ENCODE measurements at regions not wholly inside any gene's neighbourhood (a gene's known extent, or its start where the extent isn't known, plus 50 kb on each side); places are given as distances from the start of the nearest gene placed in this dataset.

DNA sequence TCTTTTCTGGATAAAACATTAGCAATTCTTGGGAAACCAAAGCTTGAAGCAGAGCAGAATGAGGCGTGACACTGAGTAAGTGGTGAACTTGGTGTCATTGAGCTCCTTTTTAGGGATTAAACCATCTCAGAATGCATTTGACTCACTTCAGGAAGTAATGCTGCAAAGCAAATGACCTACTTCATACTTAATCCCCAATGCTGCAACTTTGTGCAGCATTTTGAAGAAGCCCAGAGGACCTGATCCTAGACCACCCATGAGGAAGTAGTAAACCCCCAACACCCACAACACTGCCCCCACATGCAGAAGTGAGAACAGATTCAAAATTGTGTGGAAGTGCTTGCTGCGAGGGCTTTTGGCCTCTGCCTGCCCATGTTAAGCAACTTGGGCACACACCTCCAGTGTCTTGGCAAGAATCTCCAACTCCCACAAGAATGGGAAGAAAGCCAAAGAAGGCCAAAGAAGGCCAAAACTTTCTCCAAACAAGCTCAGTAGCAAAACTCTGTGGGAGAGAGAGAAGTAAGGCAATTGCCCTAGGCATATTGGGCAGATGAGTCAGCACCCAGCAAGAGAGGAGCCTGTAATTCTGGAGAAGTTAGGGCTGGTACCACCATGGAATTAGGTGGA, 69.2 kb upstream of the ETV6 start:
- Histone ChIP-seq H3K36me3 (ENCODE audit: control insufficient read depth, insufficient read depth, low read length) (no peaks in the 10 kb centered on the region), H4K20me1 (ENCODE audit: insufficient read depth, low read length) (no peaks in the 10 kb centered on the region), H2AFZ (replicated peaks; ENCODE audit: low read length, poor library complexity) (no peak overlapping the region), H2BK15ac (ENCODE audit: low read depth, low read length) (no peak overlapping the region), H3K18ac (ENCODE audit: low read depth, low read length) (no peak overlapping the region), H3K27ac (ENCODE audit: insufficient read depth, low read length) (no peak overlapping the region), H4K5ac (ENCODE audit: low read depth, low read length) (no peak overlapping the region), H2AK9ac (replicated peaks; ENCODE audit: low read depth, low read length, poor library complexity) (no peak overlapping the region), H3K4me1 (ENCODE audit: control insufficient read depth, insufficient read depth, low read length) (peaks cover 9% of the 10 kb centered on the region), H3K56ac (ENCODE audit: extremely low read depth, insufficient read depth, low read length) (no peak overlapping the region), H3K79me1 (ENCODE audit: low read depth in 1 of 2, low read length in 2 of 2) (no peaks in the 10 kb centered on the region), H3K4me3 (ENCODE audit: insufficient read depth, low read depth, low read length) (no peak overlapping the region), H2BK120ac (ENCODE audit: low read depth, low read length) (no peak overlapping the region), H3K27me3 (ENCODE audit: control insufficient read depth, insufficient read depth, low read length) (peaks cover 7% of the 10 kb centered on the region), H3K4me2 (ENCODE audit: low read depth, low read length) (0 out of 2 replicates have a peak overlapping the region, but pooled peaks have one; percentile 10), H2BK20ac (ENCODE audit: low read depth, low read length) (no peak overlapping the region), H4K91ac (ENCODE audit: insufficient read depth, low read depth, low read length) (no peak overlapping the region), H3K9ac (ENCODE audit: low read depth, low read length) (no peak overlapping the region), H4K8ac (ENCODE audit: low read depth in 2 of 2, low read length in 2 of 2) (no peak overlapping the region), H3K14ac (replicated peaks; ENCODE audit: low read depth, low read length) (no peak overlapping the region), H2AK5ac (ENCODE audit: low read depth, low read length) (no peak overlapping the region), H3K9me3 (ENCODE audit: control insufficient read depth, insufficient read depth, low read length) (no peaks in the 10 kb centered on the region), H3K9me1 (ENCODE audit: insufficient read depth, low read length) (no peaks in the 10 kb centered on the region), H3K23ac (ENCODE audit: low read depth, low read length) (no peak overlapping the region), H3K4ac (ENCODE audit: low read depth, low read length) (no peak overlapping the region; the same call in 1 of the 2 replicates), H2BK5ac (ENCODE audit: low read depth, low read length, poor library complexity, severe bottlenecking) (no peak overlapping the region)
- intact Hi-C loops (cut with micrococcal nuclease) (loop anchor here (2.0 to 5.0 kb wide), 4 partner anchors 42 to 752 kb away; no protein-coding TSS in a partner anchor), in situ Hi-C loops (cut with MboI; ENCODE audit: low sequenced_read_pairs) (loop anchor here (5.0 to 10.0 kb wide), 2 partner anchors 452 to 745 kb away; no protein-coding TSS in a partner anchor), dilution Hi-C loops (cut with HindIII; ENCODE audit: low sequenced_read_pairs, unreplicated experiment) (no loop called here)
- ATAC-seq (ENCODE audit: low read depth) (peak; percentile 81), DNase-seq (peak; percentile 82)
- no peak for TF ChIP-seq FOS (IDR thresholded peaks at IDR 0.05; ENCODE audit: low read depth, low read length)
- TF ChIP-seq BHLHE40 (IDR thresholded peaks at IDR 0.05; ENCODE audit: low read depth, low read length), result no peak
- no peak for TF ChIP-seq MAZ (IDR thresholded peaks at IDR 0.05; ENCODE audit: borderline replicate concordance, low read depth, low read length)
- TF ChIP-seq, protein P1, sequence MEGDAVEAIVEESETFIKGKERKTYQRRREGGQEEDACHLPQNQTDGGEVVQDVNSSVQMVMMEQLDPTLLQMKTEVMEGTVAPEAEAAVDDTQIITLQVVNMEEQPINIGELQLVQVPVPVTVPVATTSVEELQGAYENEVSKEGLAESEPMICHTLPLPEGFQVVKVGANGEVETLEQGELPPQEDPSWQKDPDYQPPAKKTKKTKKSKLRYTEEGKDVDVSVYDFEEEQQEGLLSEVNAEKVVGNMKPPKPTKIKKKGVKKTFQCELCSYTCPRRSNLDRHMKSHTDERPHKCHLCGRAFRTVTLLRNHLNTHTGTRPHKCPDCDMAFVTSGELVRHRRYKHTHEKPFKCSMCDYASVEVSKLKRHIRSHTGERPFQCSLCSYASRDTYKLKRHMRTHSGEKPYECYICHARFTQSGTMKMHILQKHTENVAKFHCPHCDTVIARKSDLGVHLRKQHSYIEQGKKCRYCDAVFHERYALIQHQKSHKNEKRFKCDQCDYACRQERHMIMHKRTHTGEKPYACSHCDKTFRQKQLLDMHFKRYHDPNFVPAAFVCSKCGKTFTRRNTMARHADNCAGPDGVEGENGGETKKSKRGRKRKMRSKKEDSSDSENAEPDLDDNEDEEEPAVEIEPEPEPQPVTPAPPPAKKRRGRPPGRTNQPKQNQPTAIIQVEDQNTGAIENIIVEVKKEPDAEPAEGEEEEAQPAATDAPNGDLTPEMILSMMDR (conservative IDR thresholded peaks at IDR 0.05; ENCODE audit: low read depth, low read length), result no peak
- no peak for TF ChIP-seq RAD21 (IDR thresholded peaks at IDR 0.05; ENCODE audit: low read length)
- TF ChIP-seq MAFK (IDR thresholded peaks at IDR 0.05; ENCODE audit: low read depth, low read length), result no peak
- peak; percentile 32; the same call in 1 of the 2 replicates for TF ChIP-seq NFE2L2 (IDR thresholded peaks at IDR 0.05; ENCODE audit: low read depth, low read length)
- TF ChIP-seq CEBPB (IDR thresholded peaks at IDR 0.05; ENCODE audit: low read depth, low read length), result peak; percentile 73
- TF ChIP-seq CHD1 (IDR thresholded peaks at IDR 0.05; ENCODE audit: low read depth, low read length), result no peak
- TF ChIP-seq, protein P2, sequence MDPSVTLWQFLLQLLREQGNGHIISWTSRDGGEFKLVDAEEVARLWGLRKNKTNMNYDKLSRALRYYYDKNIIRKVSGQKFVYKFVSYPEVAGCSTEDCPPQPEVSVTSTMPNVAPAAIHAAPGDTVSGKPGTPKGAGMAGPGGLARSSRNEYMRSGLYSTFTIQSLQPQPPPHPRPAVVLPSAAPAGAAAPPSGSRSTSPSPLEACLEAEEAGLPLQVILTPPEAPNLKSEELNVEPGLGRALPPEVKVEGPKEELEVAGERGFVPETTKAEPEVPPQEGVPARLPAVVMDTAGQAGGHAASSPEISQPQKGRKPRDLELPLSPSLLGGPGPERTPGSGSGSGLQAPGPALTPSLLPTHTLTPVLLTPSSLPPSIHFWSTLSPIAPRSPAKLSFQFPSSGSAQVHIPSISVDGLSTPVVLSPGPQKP (IDR thresholded peaks at IDR 0.05; ENCODE audit: borderline replicate concordance, low read depth, low read length), result no peak
- TF ChIP-seq POLR2A (IDR thresholded peaks at IDR 0.05; ENCODE audit: low read depth, low read length), result no peak
- no TSS peak for BruUV-seq (replicated peaks)
- no CpG with 5 or more reads among the region's 2 CpGs for WGBS, 2 experiments (ENCODE audit: extremely low coverage in 2 of 2, insufficient read length in 1 of 2)
- POLR2A ChIA-PET (ENCODE audit: unreplicated experiment), result interaction anchor here (0.6 kb wide), 3 partner anchors 69 to 452 kb away, joined by 3 to 4 read pairs (median 4); partner anchors contain the start of gene ETV6
- CTCF ChIA-PET, result interaction anchor here (0.6 to 5.7 kb wide), 5 partner anchors 13 to 453 kb away, joined by 3 to 54 read pairs (median 3); no protein-coding TSS in a partner anchor
